ENCODE measurements at regions not wholly inside any gene's neighbourhood (a gene's known extent, or its start where the extent isn't known, plus 50 kb on each side); places are given as distances from the start of the nearest gene placed in this dataset.

DNA sequence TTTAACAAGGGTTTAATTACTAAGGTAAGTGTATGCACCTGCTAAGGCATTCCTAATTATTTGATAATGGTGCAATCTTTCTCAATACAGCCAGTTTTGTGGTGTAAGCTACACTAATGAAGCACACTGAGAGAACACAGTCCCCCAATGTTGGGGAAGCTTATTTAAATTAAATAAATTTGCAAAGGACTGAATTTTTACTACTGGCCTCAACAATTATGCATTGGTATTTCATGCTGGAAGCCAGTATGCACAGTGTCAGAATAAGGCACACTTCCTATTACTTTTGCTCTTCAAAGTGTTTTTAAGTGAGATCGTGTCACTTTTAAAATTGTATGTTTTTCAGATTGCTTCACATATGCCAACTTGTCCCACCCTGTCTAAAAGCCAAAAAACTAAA is 103.2 kb upstream of the ZNF521 start:
- DNase-seq (ENCODE audit: extremely low read depth, low read depth) = no peak

DNA sequence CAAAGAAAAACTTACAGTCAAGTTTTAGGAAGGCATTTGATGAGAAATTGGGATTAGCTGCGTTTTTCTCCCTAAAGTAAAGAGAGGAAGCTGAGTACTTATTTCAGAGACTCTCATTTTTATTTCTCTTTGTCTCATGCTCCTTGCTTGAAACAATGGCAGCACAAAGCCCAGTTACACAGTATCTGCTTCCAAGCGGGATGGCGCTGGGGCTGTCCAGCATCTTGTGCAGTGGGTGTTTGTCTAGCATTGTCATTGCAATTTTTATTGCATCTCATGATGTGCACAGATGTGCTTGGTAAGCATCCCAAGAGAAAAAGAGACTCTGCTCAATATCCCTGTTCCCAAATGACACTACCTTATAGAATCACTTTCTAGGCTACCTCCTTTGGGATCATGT is 102.8 kb upstream of the ZNF521 start:
- no peak for DNase-seq (ENCODE audit: extremely low read depth, low read depth)

DNA sequence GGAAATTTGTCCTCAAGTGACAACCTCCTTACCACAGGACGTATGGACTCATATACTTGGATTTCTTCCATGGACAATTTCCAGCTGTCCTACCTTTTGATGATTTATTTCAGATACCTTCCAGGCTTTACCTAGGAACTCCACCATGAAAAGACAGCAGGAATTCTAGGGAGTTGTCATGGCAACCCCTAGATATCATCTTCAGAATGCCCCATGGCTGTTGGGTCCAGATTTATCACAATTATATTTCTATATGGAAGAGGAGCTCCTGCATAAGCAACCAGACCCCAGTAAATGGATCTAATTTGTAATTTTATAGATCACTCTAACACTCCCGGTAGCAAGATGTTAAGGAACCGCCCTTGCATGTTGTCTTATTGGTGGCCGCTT is 102.3 kb upstream of the ZNF521 start:
- DNase-seq (ENCODE audit: extremely low read depth, low read depth) = no peak

DNA sequence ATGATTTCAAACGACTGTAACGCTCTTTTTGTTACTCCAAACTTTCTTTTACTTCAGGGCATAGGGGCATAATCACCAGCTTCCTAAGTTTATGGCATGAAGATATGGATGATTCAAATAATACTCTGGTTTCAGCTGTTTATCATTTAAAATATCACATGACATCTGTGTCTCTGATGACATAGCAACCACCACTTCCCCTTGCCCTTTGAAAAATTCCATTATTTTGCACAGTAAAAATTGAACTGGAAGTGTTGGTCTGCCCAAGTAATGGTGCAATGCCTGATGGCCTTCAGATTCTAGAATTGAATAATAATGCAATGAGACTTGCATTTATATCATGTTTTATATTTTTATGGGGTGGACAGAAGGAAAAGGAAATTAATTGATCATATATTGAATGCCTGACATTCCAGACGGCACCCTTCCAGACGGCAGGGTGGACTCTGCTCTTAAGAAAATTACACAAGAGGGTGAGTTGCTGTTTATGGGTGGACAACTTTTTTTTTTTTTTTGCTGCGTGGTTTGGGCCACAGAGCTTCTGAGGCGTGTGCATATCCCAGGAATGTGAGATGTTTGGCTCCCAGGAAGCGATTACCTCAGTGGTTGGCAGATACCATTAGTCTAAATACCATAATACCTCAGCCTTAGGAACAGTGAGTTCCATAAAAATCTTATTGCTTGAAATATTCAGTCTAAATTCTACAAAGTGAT is 101.7 kb upstream of the ZNF521 start:
- DNase-seq (ENCODE audit: extremely low read depth, low read depth) = no peak

DNA sequence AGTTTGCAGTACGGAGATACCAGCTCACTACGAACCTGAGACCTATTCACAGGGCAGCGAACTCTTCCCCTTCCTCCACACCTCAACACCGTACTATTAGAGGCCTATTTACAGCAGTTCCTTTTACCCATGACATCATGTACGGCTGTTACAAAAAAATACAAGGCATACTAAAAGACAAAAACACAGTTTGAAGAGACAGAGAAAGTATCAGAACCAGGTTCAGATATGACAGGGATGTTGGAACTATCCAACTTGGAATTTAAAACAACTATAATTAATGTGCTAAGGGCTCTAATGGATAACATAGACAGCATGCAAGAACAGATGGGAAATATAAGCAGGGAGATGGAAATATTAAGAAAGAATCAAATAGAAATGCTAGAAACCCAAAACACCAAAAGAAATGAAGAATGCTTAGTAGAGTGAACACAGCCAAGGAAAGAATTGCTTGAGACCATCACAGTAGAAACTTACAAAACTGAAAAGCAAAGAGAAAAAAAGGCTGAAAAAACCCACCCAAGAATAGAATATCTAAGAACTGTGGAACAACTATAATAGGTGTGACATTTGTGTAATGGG is 99.2 kb upstream of the ZNF521 start:
- DNase-seq (ENCODE audit: extremely low read depth, low read depth) = no peak

DNA sequence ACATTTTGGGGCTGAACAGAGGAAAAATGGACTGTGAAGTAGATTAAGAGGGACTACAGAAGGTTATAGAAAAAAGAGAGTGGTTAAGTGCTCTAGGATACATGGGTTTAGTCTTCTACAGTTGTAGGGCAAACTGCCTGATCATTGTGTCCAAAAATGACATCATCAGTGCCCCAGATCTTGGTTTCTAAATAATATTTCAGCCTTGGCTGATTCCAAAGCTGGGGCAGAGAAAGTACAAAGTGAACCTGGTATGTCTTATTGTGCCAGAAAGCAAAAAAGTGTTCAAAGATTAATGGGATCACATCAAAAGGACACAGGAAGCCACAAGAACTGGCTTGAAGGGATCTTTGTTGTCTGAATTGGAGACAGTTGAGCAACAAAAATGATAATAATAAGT is 97.1 kb upstream of the ZNF521 start:
- no peak for DNase-seq (ENCODE audit: extremely low read depth, low read depth)

DNA sequence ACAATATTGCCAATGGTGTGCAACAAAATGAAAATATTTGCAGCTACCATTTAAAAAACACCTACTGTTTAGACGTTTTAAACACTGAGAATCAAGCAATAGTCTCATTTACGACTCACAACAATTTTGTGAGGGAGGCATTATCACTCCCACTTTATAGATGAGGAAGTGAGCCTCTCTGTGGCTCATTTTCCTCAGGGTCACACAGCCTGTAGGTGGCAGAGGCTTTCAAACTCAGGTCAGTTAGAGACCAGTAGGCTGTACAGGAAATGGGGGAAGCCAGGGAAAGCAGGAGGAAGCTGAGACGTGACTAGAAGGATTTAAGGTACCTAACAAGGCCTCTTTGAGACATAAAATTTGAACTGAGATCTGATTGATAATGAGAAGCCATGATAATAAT is 95.0 kb upstream of the ZNF521 start:
- no peak for DNase-seq (ENCODE audit: extremely low read depth, low read depth)

DNA sequence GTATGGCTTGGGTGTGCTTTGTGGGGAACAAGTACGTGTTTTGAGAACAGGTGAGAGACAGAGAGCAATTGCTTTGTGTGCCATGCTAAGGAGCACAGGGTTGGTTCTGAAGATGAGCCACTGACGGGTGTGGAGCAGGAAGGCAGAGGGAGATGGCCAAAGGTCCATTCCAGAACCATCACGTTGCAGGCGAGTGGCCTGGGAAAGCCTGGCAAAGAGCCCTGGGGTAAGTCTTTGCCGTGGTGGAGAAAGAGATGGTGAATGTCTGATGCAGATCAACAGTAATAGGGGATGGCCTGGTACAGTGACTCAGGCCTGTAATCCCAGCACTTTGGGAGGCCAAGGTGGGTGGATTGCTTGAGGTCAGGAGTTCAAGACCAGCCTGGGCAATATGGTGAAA is 93.5 kb upstream of the ZNF521 start:
- DNase-seq (ENCODE audit: extremely low read depth, low read depth) = no peak

DNA sequence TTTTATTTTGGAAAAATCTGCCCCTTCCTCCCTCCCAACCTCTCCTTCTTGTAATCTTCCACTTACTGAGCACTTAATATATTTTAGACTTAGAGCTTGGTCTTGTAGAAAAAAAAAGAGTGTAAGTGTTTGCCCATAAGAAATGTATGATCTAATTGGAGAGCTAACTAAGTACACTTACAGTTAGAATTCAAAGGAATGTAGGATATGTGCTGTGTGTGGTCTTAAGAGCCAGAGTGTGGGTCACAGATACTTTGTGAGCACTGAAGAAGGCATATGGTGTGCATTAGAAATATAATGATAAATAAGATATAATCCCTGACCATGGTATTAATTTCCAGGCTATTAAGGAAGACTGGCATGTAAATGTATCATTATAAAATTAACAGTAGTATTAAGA is 91.8 kb upstream of the ZNF521 start:
- DNase-seq (ENCODE audit: extremely low read depth, low read depth) = no peak

DNA sequence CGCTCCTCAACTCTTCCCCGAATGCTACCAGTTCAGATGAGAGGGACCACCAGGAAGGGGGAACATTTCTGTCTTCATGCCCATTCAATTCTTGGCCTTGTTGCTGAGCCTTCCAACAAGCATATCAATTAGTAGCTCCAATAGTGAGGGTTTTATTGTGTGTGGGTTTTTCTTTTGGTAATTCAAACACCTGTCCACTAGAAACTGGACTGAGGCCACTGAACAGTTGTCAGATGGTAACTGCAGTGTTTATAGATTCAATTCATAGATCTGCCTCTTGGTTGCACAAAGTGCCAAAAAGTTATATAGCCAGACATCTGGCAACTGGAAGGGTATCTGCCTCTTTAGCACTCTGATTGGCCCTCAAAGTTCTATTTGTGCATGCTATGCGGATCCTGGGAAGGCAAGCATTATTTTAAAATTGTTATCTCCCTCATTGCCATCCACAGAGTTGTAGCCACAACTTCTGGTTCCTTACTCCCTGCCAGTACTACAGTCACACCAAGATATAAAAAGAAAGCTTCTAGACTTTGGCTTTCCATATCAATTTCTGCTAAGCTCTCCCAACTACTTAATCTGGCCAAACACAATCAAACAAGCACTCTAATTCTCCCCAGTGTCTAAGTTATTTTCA is 83.3 kb upstream of the ZNF521 start:
- no peak for DNase-seq (ENCODE audit: extremely low read depth, low read depth)

DNA sequence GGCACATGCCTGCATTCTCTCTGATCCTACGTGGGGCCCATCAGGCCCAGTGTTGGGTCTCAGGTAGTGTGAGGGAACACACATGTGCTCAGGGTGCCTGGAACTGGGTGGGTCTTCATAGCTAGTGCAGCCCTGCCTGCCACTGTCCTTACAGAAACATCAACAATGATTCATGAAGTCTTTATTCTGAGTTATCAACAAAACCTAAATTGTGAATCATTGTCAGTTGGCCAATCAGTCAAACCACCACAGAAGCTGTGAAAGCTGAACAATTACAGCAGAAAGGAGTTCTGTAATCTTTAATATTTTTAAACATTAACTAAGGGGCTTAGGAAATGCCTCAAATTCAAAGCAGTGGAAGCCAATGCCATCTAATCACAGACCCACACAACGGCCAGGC is 82.8 kb upstream of the ZNF521 start:
- DNase-seq (ENCODE audit: extremely low read depth, low read depth) = no peak

DNA sequence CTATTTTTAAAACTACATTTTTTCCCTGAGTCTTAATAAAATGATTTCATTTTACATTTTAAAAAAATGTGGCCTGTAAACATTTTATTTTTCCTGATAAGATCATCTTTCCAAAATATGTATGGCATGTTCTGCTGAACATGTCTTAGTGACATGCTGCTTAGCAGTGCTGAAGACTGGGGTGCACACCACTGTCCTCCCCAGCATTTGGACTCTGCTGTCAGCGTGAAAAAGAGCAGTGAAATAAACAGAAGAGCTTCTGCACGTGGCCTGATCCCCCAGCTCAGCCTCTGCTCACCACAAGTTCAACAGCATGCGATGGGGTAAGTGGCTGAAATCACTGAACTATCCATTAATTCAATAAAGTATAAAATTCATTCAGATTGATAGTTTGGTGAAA is 81.6 kb upstream of the ZNF521 start:
- no peak for DNase-seq (ENCODE audit: extremely low read depth, low read depth)

DNA sequence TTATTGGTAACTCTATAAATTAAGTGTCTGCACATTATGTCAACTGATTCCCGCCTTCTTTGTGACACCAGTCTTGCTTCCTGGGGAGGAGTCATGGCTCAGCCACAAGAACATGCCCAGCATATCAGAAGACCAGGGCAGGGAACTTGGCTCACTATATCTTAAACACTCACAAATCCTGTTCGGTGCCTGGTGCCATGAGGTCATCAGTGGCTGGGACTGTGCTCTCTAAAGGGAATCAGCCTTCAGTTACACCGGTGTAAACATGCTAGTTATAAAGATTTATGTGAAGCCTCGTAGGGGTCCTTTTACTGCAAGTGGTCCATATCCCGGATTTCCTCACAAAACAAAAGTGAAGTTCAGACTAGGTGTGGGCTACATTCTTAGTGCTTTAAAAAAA is 73.1 kb upstream of the ZNF521 start:
- DNase-seq (ENCODE audit: extremely low read depth, low read depth) = no peak

DNA sequence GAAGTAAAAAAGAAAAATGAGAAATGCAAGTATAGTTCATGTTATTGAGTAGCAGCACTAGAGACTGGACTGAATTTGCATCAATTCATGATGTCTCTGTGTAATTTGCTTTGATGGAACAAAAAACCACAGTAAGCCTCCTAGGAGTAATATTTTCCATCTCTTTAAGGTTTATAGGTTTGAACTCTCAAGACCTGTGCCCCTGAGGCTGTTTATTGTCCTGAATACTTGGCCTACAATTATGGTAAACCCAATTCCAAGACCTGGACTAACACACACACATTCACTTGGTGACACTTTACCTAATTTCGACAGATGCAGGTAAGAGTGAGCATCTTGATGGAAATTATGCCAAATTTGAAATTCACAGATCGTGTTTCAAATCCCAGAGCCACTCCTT is 71.8 kb upstream of the ZNF521 start:
- no peak for DNase-seq (ENCODE audit: extremely low read depth, low read depth)

DNA sequence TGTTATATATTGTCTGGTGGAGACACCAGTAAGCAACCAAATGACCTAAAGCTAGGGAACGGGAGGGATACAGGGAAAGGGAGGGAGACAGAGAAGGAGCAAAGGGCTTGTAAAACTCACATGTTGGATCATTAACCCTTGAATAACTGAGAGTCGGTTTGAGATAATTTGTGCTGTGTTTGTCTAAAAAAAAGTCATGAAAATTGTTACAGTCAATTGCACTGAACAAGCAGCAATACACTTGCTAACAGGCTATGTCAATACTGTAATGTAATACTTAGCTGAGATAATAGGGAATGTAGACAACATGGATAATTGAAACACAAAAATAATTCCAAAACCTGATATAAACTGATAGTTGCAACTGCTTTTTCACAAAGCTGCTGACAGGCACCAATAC is 71.3 kb upstream of the ZNF521 start:
- DNase-seq (ENCODE audit: extremely low read depth, low read depth) = no peak

DNA sequence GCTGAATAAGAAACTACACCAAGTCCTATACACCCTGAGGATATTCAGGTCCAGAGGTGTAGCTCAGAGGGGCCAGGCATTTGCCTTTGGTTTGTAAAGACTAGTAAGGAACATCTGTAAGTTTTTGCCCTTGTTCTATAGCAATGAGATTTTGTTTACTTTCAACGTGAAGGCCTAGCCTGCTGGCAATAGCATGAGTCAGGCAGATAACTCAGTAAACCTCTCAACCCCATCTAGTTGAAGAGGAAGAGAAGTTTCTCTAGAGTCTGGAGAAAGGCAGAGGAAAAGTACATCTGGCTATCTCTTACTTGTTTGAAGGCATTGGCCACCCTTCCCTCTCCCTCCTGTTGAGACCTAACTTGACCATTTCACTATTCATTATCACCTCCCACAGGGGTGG is 70.3 kb upstream of the ZNF521 start:
- no peak for DNase-seq (ENCODE audit: extremely low read depth, low read depth)

DNA sequence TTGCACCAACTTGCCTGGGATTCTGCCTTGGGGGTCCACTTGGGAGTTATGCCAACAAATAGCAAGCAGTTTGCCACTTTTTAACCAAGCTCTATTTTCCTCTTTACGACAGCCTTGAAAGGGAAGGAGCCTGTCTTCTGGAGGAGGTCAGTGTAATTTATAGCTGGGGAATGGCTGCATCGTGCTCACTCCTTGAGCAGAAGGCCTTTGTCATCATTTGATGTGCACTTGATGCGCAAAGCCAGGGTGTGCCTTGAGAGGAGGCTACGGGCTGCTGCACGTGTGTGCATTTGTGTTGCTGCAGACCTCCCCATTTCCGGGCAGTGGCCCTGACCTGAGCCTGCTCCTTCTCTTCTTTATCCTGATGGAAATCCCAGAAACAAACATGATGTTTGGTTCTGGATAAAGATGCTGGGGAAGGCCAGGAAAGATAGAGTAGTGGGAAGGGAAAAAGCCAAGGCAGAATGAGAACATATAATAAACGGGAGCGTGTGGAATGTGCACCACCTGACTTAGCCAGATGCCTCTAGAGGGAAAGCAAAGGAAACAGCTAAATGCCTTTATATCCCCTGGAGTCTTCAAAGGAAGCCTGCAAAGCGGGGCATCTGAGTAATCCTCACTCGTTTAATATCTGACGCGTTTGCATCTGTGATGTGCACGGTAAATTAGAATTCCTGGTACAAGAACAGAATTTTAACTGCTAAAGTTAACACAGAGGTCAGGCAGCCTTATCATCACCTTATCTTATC is 68.3 kb upstream of the ZNF521 start:
- no peak for DNase-seq (ENCODE audit: extremely low read depth, low read depth)

DNA sequence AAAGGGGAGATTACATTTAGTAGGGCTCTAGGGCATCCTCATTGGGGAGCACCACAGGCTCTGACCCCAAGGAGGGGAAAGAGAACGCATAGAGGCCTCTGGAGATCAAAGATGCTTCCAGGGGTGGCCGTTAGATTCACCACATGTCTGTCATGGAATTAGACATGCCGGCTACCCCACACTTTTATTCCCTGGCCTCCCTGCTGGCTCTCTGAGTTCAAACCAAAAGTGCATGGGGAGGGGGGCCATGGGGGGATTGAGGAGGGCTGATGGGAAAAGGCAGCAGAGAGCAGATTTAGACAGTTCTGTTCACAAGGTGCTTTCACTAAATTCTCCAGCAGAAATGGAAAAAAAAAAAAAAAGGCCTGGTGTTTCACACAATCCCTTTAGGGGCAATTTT is 64.4 kb upstream of the ZNF521 start:
- DNase-seq (ENCODE audit: extremely low read depth, low read depth) = no peak

DNA sequence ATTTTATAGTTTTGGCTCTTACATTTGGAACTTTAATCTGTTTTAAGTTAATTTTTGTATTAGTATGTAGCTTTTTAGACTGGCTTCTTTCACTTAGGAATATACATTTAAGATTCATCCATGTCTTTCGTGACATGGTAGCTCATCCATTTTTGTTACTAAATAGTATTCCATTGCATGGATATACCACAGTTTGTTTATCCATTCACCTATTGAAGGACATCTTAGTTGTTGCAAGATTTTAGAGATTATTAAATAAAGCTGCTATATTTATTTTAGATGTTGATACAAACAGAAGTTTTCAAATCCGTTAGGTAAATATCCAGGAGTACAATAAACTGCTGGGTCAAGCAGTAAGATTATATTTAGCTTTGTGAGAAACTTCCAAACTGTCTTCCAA is 58.0 kb upstream of the ZNF521 start:
- no peak for DNase-seq (ENCODE audit: extremely low read depth, low read depth)

DNA sequence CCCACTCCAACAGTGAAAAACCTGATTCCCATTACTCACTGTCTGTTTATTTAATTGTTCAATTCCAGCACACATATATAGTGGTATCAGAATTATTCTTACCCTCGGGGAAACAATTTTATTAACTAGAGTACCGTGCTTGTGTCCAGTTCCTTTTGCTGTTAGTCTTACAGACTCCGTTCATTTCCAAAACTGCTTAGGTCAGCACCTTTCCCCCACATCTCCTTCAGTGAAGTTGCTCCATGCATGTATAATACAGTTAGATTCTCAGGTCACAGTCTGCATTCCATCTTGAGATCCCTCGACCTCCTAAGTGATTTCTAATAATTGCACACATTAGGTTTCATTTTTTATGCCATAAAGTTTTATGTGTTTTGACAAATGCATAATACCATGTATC is 56.3 kb upstream of the ZNF521 start:
- DNase-seq (ENCODE audit: extremely low read depth, low read depth) = no peak
